ENCODE measurements at regions not wholly inside any gene's neighbourhood (a gene's known extent, or its start where the extent isn't known, plus 50 kb on each side); places are given as distances from the start of the nearest gene placed in this dataset.

DNA sequence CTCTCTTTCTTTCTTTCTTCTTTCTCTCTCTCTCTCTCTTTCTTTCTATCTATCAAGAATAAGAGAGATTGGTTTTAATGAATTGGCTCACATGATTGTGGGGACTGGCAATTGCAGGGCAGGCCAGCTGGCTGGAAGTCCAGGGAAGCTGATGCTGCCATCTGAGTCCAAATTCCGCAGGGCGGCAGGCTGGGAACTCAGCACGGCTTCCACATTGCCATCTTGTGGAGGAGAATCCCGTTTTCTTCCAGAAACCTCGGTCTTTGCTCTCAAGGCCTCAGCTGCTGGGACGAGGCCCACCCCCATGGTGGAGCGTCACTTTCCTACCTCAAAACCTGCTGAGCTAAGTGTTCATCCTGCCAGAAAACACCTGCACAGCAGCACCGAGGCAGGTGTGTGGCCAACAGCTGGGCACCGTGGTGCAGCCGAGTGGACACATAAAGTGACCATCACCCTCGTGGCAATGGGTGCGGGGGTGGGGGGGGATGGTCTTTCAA lies 58.8 kb upstream of the SLCO4A1 start:
- DNase-seq: peak in 1 of 2 donors; percentile 2

DNA sequence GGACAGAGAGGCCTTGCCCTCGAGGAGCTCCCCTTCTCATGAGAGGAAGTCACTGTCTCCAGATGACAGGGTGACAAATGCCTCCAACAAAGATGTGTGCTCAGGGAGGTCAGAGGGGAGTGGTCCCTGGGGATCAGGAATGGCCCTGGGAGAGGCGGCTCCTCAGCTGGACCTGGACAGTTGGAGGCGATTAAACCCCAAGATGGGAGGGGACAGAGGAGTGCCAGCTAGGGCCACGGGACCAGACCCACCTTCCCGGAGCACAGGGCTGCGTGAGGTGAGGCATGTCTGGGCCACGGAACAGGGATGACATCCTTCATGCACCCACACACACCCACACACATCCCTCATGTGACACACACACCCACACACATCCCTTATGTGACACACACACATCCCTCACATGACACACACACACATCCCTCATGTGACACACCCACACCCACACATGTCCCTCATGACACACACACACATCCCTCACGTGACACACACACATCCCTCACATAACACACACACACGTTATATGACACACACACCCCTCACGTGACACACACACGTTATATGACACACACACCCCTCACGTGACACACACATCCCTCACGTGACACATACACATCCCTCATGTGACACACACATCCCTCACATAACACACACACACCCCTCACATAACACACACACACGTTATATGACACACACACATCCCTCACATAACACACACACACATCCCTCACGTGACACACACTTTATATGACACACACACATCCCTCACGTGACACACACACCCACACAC lies 57.4 kb upstream of the SLCO4A1 start:
- DNase-seq: no peak

DNA sequence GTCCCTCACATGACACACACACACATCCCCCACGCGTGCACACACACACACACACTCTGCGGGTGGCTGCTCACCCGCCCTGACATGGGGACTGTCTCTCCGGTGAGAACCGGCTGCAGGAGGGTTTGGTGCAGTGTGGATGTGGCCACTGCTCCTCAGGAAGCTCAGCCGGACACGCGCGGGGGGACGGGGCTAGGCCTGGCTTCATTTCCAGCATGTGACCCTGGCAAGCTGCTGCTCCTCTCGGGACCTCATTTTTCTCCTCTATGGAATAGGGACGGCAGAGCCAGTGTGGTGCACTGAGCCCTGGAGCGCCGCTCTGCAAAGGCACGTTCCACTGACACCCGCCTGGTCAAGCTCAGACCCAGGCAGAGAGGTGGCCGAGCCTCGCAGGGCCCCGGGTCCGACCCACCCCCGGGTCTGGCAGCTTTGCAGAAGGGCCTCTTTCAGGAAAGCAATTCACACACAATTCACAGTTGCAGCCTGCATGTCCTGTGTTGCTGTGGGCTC lies 56.8 kb upstream of the SLCO4A1 start:
- DNase-seq: no peak

DNA sequence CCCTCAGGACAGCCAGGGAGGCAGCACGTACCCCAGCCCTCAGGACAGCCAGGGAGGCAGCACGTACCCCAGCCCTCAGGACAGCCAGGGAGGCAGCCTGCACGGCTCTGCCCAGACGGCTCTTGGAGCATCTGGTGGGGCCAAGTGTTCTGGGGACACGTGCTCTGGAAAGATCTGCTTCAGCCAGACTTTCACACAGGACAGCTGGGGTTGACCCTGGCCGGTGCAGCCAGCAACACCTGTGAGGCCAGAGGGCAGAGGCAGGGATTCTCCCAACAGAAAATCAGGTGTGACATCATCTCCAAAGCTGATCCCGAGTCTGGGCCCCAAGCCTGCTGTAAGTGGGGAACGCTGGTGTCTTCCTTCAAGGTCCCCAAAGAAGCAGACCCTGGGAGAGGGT lies 55.5 kb upstream of the SLCO4A1 start:
- DNase-seq: no peak

DNA sequence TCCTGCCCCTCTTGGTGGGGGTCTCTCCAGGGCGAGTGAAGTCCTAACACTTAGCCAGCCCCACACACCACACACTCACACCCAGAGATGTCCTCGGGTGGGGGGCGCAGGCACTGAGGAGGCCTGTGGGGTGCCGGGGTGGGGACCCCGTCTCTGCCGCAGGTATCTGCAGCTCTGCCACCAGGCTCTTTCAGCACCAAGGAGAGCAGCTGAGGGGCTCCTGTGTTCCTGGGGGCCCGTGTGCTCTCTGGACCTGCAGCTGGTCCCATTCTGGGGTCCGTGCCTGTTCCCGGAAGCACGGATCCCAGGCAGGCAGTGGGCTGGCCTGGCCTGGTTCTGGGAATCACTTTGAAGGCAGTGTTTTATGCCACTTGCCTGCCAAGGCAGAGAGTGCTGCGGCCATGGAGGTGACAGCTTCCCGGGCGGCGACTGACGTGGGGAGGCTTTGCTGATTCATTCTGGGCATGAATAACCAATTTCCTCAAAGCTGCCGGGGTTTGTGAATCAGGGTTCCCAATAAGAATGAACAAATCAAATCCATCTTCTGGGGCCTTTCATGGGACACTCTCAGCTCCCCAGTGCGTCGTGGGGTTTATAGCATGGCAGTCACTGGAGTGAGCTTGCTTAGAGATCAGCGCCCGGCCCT lies 54.4 kb upstream of the SLCO4A1 start:
- DNase-seq: no peak

DNA sequence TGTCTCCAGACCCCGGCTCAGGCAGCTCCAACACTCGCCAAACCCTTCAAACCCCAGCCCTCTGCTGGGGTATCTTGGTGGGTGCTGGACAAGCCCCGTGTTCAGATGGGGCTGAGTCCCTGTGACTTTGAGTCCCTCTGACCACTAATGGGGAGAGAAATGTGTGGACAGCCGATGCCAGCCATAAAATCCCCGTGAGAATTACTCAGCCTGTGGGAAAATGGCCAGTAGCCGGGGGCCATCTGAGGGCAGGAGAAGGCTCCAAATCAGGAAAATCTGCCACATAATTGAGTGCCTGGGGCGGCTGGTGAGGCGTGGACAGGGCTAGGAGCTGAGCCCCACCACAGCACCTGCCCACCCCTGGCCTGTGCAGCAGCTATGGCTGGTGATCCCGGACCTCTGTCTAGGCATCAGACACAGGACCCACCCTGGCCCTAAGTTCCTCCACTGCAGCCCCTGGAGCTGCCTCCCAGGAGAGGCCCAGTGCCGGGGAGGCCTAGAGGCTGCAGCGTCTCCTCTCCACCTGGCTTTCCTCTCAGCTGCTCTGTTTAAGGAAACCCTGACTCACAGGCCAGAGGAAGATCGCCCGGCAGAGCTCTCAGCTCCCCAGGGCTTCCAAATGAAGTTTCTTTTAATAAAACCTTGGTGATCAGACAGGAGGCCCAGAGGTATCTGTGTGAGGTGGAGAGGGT lies 53.7 kb upstream of the SLCO4A1 start:
- DNase-seq: no peak

DNA sequence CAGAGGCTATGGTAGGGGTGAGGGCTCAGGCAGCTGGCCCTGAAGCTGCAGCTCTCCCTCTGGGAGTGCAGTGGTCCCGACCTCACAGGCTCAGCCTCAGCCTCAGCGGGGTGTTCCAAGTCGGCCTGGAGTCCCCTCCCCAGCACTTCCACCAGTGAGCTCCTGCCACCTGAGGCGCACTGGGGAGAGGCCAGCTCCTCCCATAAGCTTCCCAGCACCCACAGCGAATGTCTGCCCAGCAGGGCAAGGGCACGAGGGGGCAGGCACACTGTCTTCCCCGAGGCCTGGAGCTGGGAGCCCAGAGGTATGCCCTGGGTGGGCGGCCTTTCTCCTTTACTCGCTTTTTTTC lies 53.2 kb upstream of the SLCO4A1 start:
- DNase-seq: no peak

DNA sequence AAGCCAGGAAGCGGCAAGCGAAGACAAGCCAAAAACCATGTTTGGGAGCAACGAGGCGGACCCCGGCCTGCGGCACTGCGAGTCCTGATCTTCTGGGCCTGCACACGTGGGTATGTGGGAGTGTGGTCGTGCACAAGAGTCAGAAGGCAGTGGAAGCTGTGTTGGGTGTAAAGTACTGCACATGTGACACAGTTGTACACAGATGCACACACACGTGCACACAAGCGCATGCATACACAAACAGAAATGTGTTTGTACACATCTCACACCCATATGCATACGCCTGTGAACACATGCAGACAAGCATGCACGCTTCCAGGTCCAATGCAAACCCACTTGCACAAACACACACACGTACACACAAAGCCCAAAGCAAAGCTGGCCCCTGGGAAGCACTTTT lies 52.6 kb upstream of the SLCO4A1 start:
- no peak for DNase-seq

DNA sequence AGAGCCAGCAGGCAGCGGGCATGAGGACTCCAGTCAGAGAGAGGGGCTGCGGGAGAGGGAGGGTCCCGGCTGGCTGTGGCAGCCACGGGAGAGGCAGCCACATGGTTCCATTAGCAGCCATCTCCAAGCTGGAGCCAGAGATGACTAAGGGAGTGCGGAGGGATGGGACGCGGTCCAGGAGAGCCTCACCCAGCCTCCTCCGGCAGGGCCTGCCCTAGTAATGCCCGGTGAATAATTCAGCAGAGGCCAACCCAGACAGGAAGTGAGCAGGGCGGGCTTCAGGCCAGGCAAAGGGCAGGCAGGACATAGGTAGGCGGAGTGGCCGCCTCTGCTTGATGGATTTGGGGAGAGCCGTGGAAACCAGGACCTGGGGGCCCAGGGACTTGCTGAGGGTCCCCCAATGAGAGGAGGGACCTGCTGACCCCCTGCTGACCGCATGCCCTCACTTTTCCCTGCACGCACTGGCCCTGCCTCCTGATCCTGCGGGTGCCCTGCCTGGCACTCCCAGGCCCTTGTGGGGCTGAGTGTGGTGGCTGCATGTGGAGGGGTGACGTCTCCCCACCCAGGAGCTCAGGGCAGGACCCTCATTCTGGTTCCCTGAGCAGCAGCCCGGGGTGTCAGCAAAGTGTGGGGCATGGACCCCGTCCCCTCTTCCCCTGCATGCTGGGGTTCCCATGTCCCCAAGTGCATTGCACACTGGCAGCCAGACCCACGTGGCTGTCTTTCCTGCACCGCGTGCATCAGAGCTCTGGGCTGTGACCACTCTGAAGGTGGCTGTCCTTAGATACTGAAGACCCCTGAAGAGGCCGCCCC lies 51.8 kb upstream of the SLCO4A1 start:
- no peak for DNase-seq

DNA sequence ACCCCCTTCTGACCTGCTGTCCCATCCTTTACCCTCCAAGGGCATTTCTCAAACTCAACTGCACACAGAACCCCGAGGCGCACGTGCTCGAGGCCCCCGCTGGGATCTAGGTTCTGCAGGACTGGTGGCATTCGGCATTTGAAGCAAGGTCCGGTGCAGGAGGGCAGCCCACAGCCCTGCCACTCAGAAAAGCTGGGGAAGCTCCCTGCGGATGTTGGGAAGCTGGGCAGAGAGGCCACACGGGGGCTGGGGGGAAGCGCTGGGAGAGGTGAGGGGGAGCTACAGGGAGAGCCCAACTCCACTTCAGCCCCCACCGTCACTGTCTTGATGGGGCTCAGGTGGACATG lies 51.2 kb upstream of the SLCO4A1 start:
- DNase-seq: no peak

DNA sequence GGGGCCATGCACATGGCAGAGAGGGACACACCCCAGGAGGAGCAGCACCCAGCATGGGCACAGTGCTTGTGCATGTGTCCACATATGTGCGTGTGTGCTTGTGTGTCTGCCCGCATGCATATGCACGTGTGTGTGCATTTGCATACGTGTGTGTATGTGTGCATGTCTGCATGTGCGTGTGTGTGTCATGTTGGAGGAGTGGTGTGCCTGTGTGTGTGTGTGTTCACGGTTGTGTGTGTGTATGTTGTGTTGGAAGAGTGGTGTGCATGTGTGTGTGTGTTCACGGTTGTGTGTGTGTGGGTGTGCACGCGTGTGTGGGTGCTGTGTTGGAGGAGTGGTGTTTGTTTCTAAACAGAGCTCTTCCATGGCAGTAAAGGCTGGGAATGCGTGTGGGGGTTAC lies 50.7 kb upstream of the SLCO4A1 start:
- DNase-seq: no peak

Measured in hippocampal formation (tissue), 2 donors.